ENCODE measurements at regions not wholly inside any gene's neighbourhood (a gene's known extent, or its start where the extent isn't known, plus 50 kb on each side); places are given as distances from the start of the nearest gene placed in this dataset.
"Not testable (repeated sequence)": the region's sequence is repeated elsewhere in the genome, so short reads cannot be mapped to it uniquely, and the experiment has no call there.

DNA sequence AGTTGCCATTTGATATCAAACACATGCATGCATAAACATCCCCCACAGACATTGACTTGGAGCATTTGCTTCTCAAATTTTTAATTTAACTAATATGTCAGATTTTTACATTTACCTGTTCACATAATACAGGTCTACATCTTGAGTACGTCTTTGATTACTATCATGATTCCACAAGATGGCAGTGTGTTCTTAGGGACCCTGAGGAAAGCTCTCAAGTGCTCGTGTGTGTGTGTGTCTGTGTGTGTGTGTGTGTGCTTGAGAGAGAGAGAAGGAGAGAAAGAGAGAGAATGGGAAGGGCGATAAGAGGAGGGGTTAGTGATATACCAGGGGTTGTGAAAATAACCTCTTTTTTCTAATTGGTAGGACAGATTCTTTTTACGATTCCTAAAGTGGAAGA, 167.1 kb upstream of the OR4E1 start:
- no peak for DNase-seq (ENCODE audit: low read depth)
- peak; percentile 9 for TF ChIP-seq CTCF (IDR thresholded peaks at IDR 0.05; ENCODE audit: low read depth, low read length, missing control alignments)
- H3K4me3 ChIP-seq (ENCODE audit: low read depth, low read length): no peak overlapping the region

- DNase-seq (ENCODE audit: low read depth): no peak
- H3K4me3 ChIP-seq (ENCODE audit: low read depth, low read length): no peak overlapping the region
- no peak for TF ChIP-seq CTCF (IDR thresholded peaks at IDR 0.05; ENCODE audit: low read depth, low read length, missing control alignments)
These were observed 160.2 kb upstream of the OR4E1 start for GRCh38 chr14:21833836-21834235.

DNA sequence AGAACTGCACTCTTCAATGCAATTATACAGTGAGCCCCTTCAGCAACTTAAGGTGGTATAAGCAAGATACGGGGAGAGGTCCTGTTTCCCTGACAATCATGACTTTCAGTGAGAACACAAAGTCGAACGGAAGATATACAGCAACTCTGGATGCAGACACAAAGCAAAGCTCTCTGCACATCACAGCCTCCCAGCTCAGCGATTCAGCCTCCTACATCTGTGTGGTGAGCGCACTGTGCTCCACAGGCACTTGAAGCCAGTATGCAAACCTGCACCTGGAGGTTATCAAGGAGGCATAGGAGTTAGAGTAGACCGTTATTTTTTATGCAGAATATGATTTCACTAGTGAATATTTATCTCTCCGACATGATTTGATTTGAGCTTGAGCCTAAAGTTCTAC, 152.2 kb upstream of the OR4E1 start:
- H3K4me3 ChIP-seq (ENCODE audit: low read depth, low read length): no peak overlapping the region
- TF ChIP-seq CTCF (IDR thresholded peaks at IDR 0.05; ENCODE audit: low read depth, low read length, missing control alignments): no peak
- DNase-seq (ENCODE audit: low read depth): no peak

- no peak for DNase-seq (ENCODE audit: low read depth)
These were observed 151.6 kb upstream of the OR4E1 start for GRCh38 chr14:21825149-21825743.

GRCh38 chr14:21822109-21822508, 148.5 kb upstream of the OR4E1 start:
- DNase-seq (ENCODE audit: low read depth): no peak
- no peak for TF ChIP-seq CTCF (IDR thresholded peaks at IDR 0.05; ENCODE audit: low read depth, low read length, missing control alignments)
- H3K4me3 ChIP-seq (ENCODE audit: low read depth, low read length): no peak overlapping the region

More at GRCh38 chr14:21825149-21825743, 151.6 kb upstream of the OR4E1 start:
- peak; percentile 62 for TF ChIP-seq CTCF (IDR thresholded peaks at IDR 0.05; ENCODE audit: low read depth, low read length, missing control alignments)
- H3K4me3 ChIP-seq (ENCODE audit: low read depth, low read length): no peak overlapping the region

GRCh38 chr14:21820631-21821030, 147.0 kb upstream of the OR4E1 start:
- no peak for TF ChIP-seq CTCF (IDR thresholded peaks at IDR 0.05; ENCODE audit: low read depth, low read length, missing control alignments)
- DNase-seq (ENCODE audit: low read depth): no peak

GRCh38 chr14:21819891-21820290, 146.3 kb upstream of the OR4E1 start:
- DNase-seq (ENCODE audit: low read depth): not testable (repeated sequence)

More at GRCh38 chr14:21820631-21821030, 147.0 kb upstream of the OR4E1 start:
- no peak overlapping the region for H3K4me3 ChIP-seq (ENCODE audit: low read depth, low read length)

DNA sequence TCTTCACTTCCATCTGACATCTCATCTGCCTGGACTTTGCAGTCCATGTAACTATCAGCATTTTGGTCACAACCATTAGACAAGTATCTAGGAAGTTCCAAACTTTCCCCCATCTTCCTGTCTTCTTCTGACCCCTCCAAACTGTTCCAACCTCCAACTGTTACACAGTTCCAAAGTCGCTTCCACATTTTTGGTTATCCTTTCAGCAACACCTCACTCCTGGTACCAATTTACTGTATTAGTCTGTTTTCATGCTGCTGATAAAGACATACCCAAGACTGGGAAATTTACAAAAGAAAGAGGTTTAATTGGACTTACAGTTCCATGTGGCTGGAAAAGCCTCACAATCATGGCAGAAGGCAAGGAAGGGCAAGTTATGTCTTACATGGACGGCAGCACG, 143.4 kb upstream of the OR4E1 start:
- not testable (repeated sequence) for DNase-seq (ENCODE audit: low read depth); H3K4me3 ChIP-seq (ENCODE audit: low read depth, low read length)

More at GRCh38 chr14:21819891-21820290, 146.3 kb upstream of the OR4E1 start:
- H3K4me3 ChIP-seq (ENCODE audit: low read depth, low read length): not testable (repeated sequence)

All from GM12864 (cell line).